Body of pancreas (tissue), 4 donors: ENCODE measurements at regions not wholly inside any gene's neighbourhood (a gene's known extent, or its start where the extent isn't known, plus 50 kb on each side); places are given as distances from the start of the nearest gene placed in this dataset.

Source experiments
- CTCF ChIP-seq, 7 experiments: fragments of 450-650 bp in 4 of 7; fragments of 200-600 bp in 3 of 7; sonication (generic) in 3 of 7; IDR thresholded peaks; one replicate each; pipeline ENCODE4 v1.5.1; 2016 to 2019; ENCODE audit warnings: antibody characterized with exemption in 7 of 7
- POLR2A ChIP-seq, 3 donors: fragments of 450-650 bp; IDR thresholded peaks; one replicate each; pipeline ENCODE4 v1.6.1; 2016; ENCODE audit warnings: antibody characterized with exemption in 3 of 3, mild to moderate bottlenecking in 2 of 3

GRCh38 chr4:189124149-189124758, 816.4 kb upstream of the FRG1 start:
- TF ChIP-seq CTCF (IDR thresholded peaks at IDR 0.05) (peak in 6 of 7 experiments; percentile 22 to 47 (median 35)), POLR2A (IDR thresholded peaks at IDR 0.05) (no peak)
